Hematopoietic multipotent progenitor cell treated with erythropoietin and hydrocortisone succinate and interleukin-3 and kit ligand, for 6 days (in vitro differentiated cells): ENCODE measurements at regions not wholly inside any gene's neighbourhood (a gene's known extent, or its start where the extent isn't known, plus 50 kb on each side); places are given as distances from the start of the nearest gene placed in this dataset.
"Not testable (repeated sequence)": the region's sequence is repeated elsewhere in the genome, so short reads cannot be mapped to it uniquely, and the experiment has no call there.

Source experiments
- DNase-seq: peaks from one replicate; pipeline ENCODE4 v3.0.0-alpha.2; 2015

GRCh38 chr6:14500809-14501208 is 383.2 kb downstream of the CD83 start:
- DNase-seq, result no peak

- no peak for DNase-seq
Observed at GRCh38 chr6:14501240-14501639, 383.7 kb downstream of the CD83 start.

- DNase-seq, result no peak
Observed at GRCh38 chr6:14501914-14502313, 384.3 kb downstream of the CD83 start.

GRCh38 chr6:14502551-14502950 is 385.0 kb downstream of the CD83 start:
- DNase-seq, result peak; percentile 24

- DNase-seq, result no peak
Observed at GRCh38 chr6:14505401-14505800, 387.8 kb downstream of the CD83 start.

GRCh38 chr6:14506656-14507246 is 389.2 kb downstream of the CD83 start:
- no peak for DNase-seq

- no peak for DNase-seq
Observed at GRCh38 chr6:14509120-14509519, 391.5 kb downstream of the CD83 start.

GRCh38 chr6:14510038-14510437 is 392.5 kb downstream of the CD83 start:
- DNase-seq, result no peak

- no peak for DNase-seq
Observed at GRCh38 chr6:14511061-14511586, 393.6 kb downstream of the CD83 start.

- DNase-seq, result no peak
Observed at GRCh38 chr6:14512246-14512645, 394.7 kb downstream of the CD83 start.

GRCh38 chr6:14513496-14514393 is 396.2 kb downstream of the CD83 start:
- no peak for DNase-seq

GRCh38 chr6:14516956-14517355 is 399.4 kb downstream of the CD83 start:
- no peak for DNase-seq

- no peak for DNase-seq
Observed at GRCh38 chr6:14517516-14518105, 400.0 kb downstream of the CD83 start.

GRCh38 chr6:14518515-14519217 is 401.1 kb downstream of the CD83 start:
- no peak for DNase-seq

GRCh38 chr6:14520029-14520428 is 402.5 kb downstream of the CD83 start:
- no peak for DNase-seq

GRCh38 chr6:14520536-14520935 is 403.0 kb downstream of the CD83 start:
- no peak for DNase-seq

GRCh38 chr6:14521141-14521540 is 403.6 kb downstream of the CD83 start:
- DNase-seq, result no peak

GRCh38 chr6:14521861-14522260 is 404.3 kb downstream of the CD83 start:
- DNase-seq, result not testable (repeated sequence)

GRCh38 chr6:14524319-14524718 is 406.7 kb downstream of the CD83 start:
- DNase-seq, result no peak

- DNase-seq, result no peak
Observed at GRCh38 chr6:14530385-14530784, 412.8 kb downstream of the CD83 start.

GRCh38 chr6:14533446-14533845 is 415.9 kb downstream of the CD83 start:
- no peak for DNase-seq

- no peak for DNase-seq
Observed at GRCh38 chr6:14537030-14537429, 419.5 kb downstream of the CD83 start.

- DNase-seq, result no peak
Observed at GRCh38 chr6:14540276-14540675, 422.7 kb downstream of the CD83 start.
